ENCODE measurements at regions not wholly inside any gene's neighbourhood (a gene's known extent, or its start where the extent isn't known, plus 50 kb on each side); places are given as distances from the start of the nearest gene placed in this dataset.

- no peak overlapping the region for H3K9ac ChIP-seq (ENCODE audit: low read length)
- H3K4me2 ChIP-seq (ENCODE audit: low read length, poor library complexity, severe bottlenecking) = no peak overlapping the region
- no peaks in the 10 kb centered on the region for H3K9me3 ChIP-seq (ENCODE audit: control insufficient read depth, low read length)
- no peak overlapping the region for H3K4ac ChIP-seq (ENCODE audit: low read depth in 1 of 2, low read length in 2 of 2)
- no peak overlapping the region for H3K4me3 ChIP-seq (ENCODE audit: insufficient read depth in 1 of 2, low read depth in 1 of 2, low read length in 2 of 2)
- H3K18ac ChIP-seq (ENCODE audit: low read depth in 1 of 2, low read length in 2 of 2) = no peak overlapping the region
- H3K27ac ChIP-seq (ENCODE audit: low read length, poor library complexity, severe bottlenecking) = no peak overlapping the region
- H2AK5ac ChIP-seq (ENCODE audit: low read length, severe bottlenecking) = no peak overlapping the region
- no peaks in the 10 kb centered on the region for H3K27me3 ChIP-seq (ENCODE audit: control insufficient read depth in 1 of 2, insufficient read depth in 1 of 2, low read length in 2 of 2)
- H2BK12ac ChIP-seq (ENCODE audit: low read length in 2 of 2) = no peak overlapping the region
- no peak overlapping the region for H2AFZ ChIP-seq (ENCODE audit: low read depth, low read length)
- H3K79me1 ChIP-seq (replicated peaks; ENCODE audit: low read length, poor library complexity, severe bottlenecking) = no peaks in the 10 kb centered on the region
- no peaks in the 10 kb centered on the region for H3K36me3 ChIP-seq (ENCODE audit: control insufficient read depth in 1 of 2, insufficient read depth in 2 of 2, low read depth in 1 of 2, low read length in 2 of 2)
- WGBS = 81% methylated on average over 6 of the region's 6 CpGs
- no peak overlapping the region for H3K14ac ChIP-seq (ENCODE audit: low read length in 2 of 2)
- no peak overlapping the region for H4K91ac ChIP-seq (ENCODE audit: low read length)
- H3K23ac ChIP-seq (ENCODE audit: low read length in 2 of 2) = no peak overlapping the region
- H2BK15ac ChIP-seq (ENCODE audit: low read depth, poor library complexity, severe bottlenecking) = no peak overlapping the region
- peaks cover 4% of the 10 kb centered on the region for H3K4me1 ChIP-seq (ENCODE audit: control insufficient read depth, insufficient read depth, low read depth, low read length)
- no peak overlapping the region for H2BK120ac ChIP-seq (ENCODE audit: low read depth, low read length)
- H2BK5ac ChIP-seq (ENCODE audit: low read depth, low read length, poor library complexity, severe bottlenecking) = no peak overlapping the region
- no peak overlapping the region for H4K8ac ChIP-seq (ENCODE audit: low read length)
- DNase-seq = no peak
Measured at GRCh38 chr6:109298605-109299264, 83.5 kb downstream of the CD164 start.

- Histone ChIP-seq H3K79me1 (replicated peaks; ENCODE audit: low read length, poor library complexity, severe bottlenecking) (no peaks in the 10 kb centered on the region), H3K9me3 (ENCODE audit: control insufficient read depth, low read length) (no peaks in the 10 kb centered on the region), H2BK120ac (ENCODE audit: low read depth, low read length) (no peak overlapping the region), H3K4ac (ENCODE audit: low read depth in 1 of 2, low read length in 2 of 2) (no peak overlapping the region), H3K27ac (ENCODE audit: low read length, poor library complexity, severe bottlenecking) (no peak overlapping the region), H3K14ac (ENCODE audit: low read length in 2 of 2) (peak overlapping the region in 1 of 2 experiments; percentile 35), H3K27me3 (ENCODE audit: control insufficient read depth in 1 of 2, insufficient read depth in 1 of 2, low read length in 2 of 2) (no peaks in the 10 kb centered on the region), H4K8ac (ENCODE audit: low read length) (no peak overlapping the region), H2AFZ (ENCODE audit: low read depth, low read length) (no peak overlapping the region), H2AK5ac (ENCODE audit: low read length, severe bottlenecking) (no peak overlapping the region), H3K4me3 (ENCODE audit: insufficient read depth in 1 of 2, low read depth in 1 of 2, low read length in 2 of 2) (no peak overlapping the region), H3K9ac (ENCODE audit: low read length) (no peak overlapping the region), H3K23ac (ENCODE audit: low read length in 2 of 2) (no peak overlapping the region), H3K18ac (ENCODE audit: low read depth in 1 of 2, low read length in 2 of 2) (peak overlapping the region in 1 of 2 experiments; percentile 15), H2BK15ac (ENCODE audit: low read depth, poor library complexity, severe bottlenecking) (no peak overlapping the region), H3K36me3 (ENCODE audit: control insufficient read depth in 1 of 2, insufficient read depth in 2 of 2, low read depth in 1 of 2, low read length in 2 of 2) (no peaks in the 10 kb centered on the region), H3K4me1 (ENCODE audit: control insufficient read depth, insufficient read depth, low read depth, low read length) (peaks cover 2% of the 10 kb centered on the region), H2BK5ac (ENCODE audit: low read depth, low read length, poor library complexity, severe bottlenecking) (no peak overlapping the region), H3K4me2 (ENCODE audit: low read length, poor library complexity, severe bottlenecking) (no peak overlapping the region), H4K91ac (ENCODE audit: low read length) (no peak overlapping the region), H2BK12ac (ENCODE audit: low read length in 2 of 2) (no peak overlapping the region)
- WGBS = 33% methylated on average over 5 of the region's 6 CpGs
- no peak for DNase-seq
Measured at GRCh38 chr6:109297406-109298110, 84.7 kb downstream of the CD164 start.

- Histone ChIP-seq H3K36me3 (ENCODE audit: control insufficient read depth in 1 of 2, insufficient read depth in 2 of 2, low read depth in 1 of 2, low read length in 2 of 2) (no peaks in the 10 kb centered on the region), H4K8ac (ENCODE audit: low read length) (no peak overlapping the region), H3K4me2 (ENCODE audit: low read length, poor library complexity, severe bottlenecking) (no peak overlapping the region), H3K23ac (ENCODE audit: low read length in 2 of 2) (no peak overlapping the region), H2BK120ac (ENCODE audit: low read depth, low read length) (no peak overlapping the region), H3K4ac (ENCODE audit: low read depth in 1 of 2, low read length in 2 of 2) (no peak overlapping the region), H3K14ac (ENCODE audit: low read length in 2 of 2) (no peak overlapping the region), H3K27ac (ENCODE audit: low read length, poor library complexity, severe bottlenecking) (no peak overlapping the region), H3K9ac (ENCODE audit: low read length) (no peak overlapping the region), H2BK5ac (ENCODE audit: low read depth, low read length, poor library complexity, severe bottlenecking) (no peak overlapping the region), H2BK12ac (ENCODE audit: low read length in 2 of 2) (no peak overlapping the region), H2AFZ (ENCODE audit: low read depth, low read length) (no peak overlapping the region), H3K79me1 (replicated peaks; ENCODE audit: low read length, poor library complexity, severe bottlenecking) (no peaks in the 10 kb centered on the region), H4K91ac (ENCODE audit: low read length) (no peak overlapping the region), H3K18ac (ENCODE audit: low read depth in 1 of 2, low read length in 2 of 2) (no peak overlapping the region), H2AK5ac (ENCODE audit: low read length, severe bottlenecking) (no peak overlapping the region), H3K27me3 (ENCODE audit: control insufficient read depth in 1 of 2, insufficient read depth in 1 of 2, low read length in 2 of 2) (no peaks in the 10 kb centered on the region), H3K9me3 (ENCODE audit: control insufficient read depth, low read length) (no peaks in the 10 kb centered on the region), H2BK15ac (ENCODE audit: low read depth, poor library complexity, severe bottlenecking) (no peak overlapping the region), H3K4me3 (ENCODE audit: insufficient read depth in 1 of 2, low read depth in 1 of 2, low read length in 2 of 2) (no peak overlapping the region), H3K4me1 (ENCODE audit: control insufficient read depth, insufficient read depth, low read depth, low read length) (peaks cover 2% of the 10 kb centered on the region)
- DNase-seq = no peak
- WGBS = 91% methylated on average over 7 of the region's 7 CpGs
Measured at GRCh38 chr6:109296971-109297372, 85.3 kb downstream of the CD164 start.

- H3K14ac ChIP-seq (ENCODE audit: low read length in 2 of 2) = no peak overlapping the region
- no peak overlapping the region for H2BK15ac ChIP-seq (ENCODE audit: low read depth, poor library complexity, severe bottlenecking)
- no peak overlapping the region for H3K23ac ChIP-seq (ENCODE audit: low read length in 2 of 2)
- no peaks in the 10 kb centered on the region for H3K27me3 ChIP-seq (ENCODE audit: control insufficient read depth in 1 of 2, insufficient read depth in 1 of 2, low read length in 2 of 2)
- no peak overlapping the region for H3K4ac ChIP-seq (ENCODE audit: low read depth in 1 of 2, low read length in 2 of 2)
- H4K91ac ChIP-seq (ENCODE audit: low read length) = no peak overlapping the region
- no peak overlapping the region for H2BK120ac ChIP-seq (ENCODE audit: low read depth, low read length)
- no peaks in the 10 kb centered on the region for H3K36me3 ChIP-seq (ENCODE audit: control insufficient read depth in 1 of 2, insufficient read depth in 2 of 2, low read depth in 1 of 2, low read length in 2 of 2)
- H2BK12ac ChIP-seq (ENCODE audit: low read length in 2 of 2) = no peak overlapping the region
- no peak overlapping the region for H3K4me2 ChIP-seq (ENCODE audit: low read length, poor library complexity, severe bottlenecking)
- H3K9ac ChIP-seq (ENCODE audit: low read length) = no peak overlapping the region
- H3K4me1 ChIP-seq (ENCODE audit: control insufficient read depth, insufficient read depth, low read depth, low read length) = peaks cover 2% of the 10 kb centered on the region
- no peak overlapping the region for H2AK5ac ChIP-seq (ENCODE audit: low read length, severe bottlenecking)
- no peak overlapping the region for H3K4me3 ChIP-seq (ENCODE audit: insufficient read depth in 1 of 2, low read depth in 1 of 2, low read length in 2 of 2)
- no peaks in the 10 kb centered on the region for H3K9me3 ChIP-seq (ENCODE audit: control insufficient read depth, low read length)
- no peak overlapping the region for H3K18ac ChIP-seq (ENCODE audit: low read depth in 1 of 2, low read length in 2 of 2)
- no peak for DNase-seq
- H3K27ac ChIP-seq (ENCODE audit: low read length, poor library complexity, severe bottlenecking) = no peak overlapping the region
- no peak overlapping the region for H2BK5ac ChIP-seq (ENCODE audit: low read depth, low read length, poor library complexity, severe bottlenecking)
- H4K8ac ChIP-seq (ENCODE audit: low read length) = no peak overlapping the region
- no peaks in the 10 kb centered on the region for H3K79me1 ChIP-seq (replicated peaks; ENCODE audit: low read length, poor library complexity, severe bottlenecking)
- 60% methylated on average over 1 of the region's 3 CpGs for WGBS
- no peak overlapping the region for H2AFZ ChIP-seq (ENCODE audit: low read depth, low read length)
Measured at GRCh38 chr6:109296452-109296851, 85.8 kb downstream of the CD164 start.
